GM21526 (cell line): ENCODE measurements at regions not wholly inside any gene's neighbourhood (a gene's known extent, or its start where the extent isn't known, plus 50 kb on each side); places are given as distances from the start of the nearest gene placed in this dataset.

Experiments
- ATAC-seq: cut with Tn5 transposase; IDR thresholded peaks from one replicate; pipeline ENCODE4 v1.9.1; 2021; ENCODE audit warnings: moderate library complexity; ENCODE audit not compliant: unreplicated experiment, low FRiP score

- ATAC-seq: no peak
Measured at GRCh38 chr4:137694138-137694537, 161.8 kb upstream of the PCDH18 start.

- no peak for ATAC-seq
Measured at GRCh38 chr4:137693641-137694040, 161.3 kb upstream of the PCDH18 start.

GRCh38 chr4:137692205-137692604 lies 159.9 kb upstream of the PCDH18 start:
- no peak for ATAC-seq

- ATAC-seq: no peak
Measured at GRCh38 chr4:137688651-137689050, 156.4 kb upstream of the PCDH18 start.

- no peak for ATAC-seq
Measured at GRCh38 chr4:137685357-137685756, 153.1 kb upstream of the PCDH18 start.

GRCh38 chr4:137681081-137681480 lies 148.8 kb upstream of the PCDH18 start:
- no peak for ATAC-seq

- ATAC-seq: no peak
Measured at GRCh38 chr4:137678796-137679195, 146.5 kb upstream of the PCDH18 start.

- ATAC-seq: no peak
Measured at GRCh38 chr4:137677863-137678262, 145.6 kb upstream of the PCDH18 start.

GRCh38 chr4:137676357-137676998 lies 144.2 kb upstream of the PCDH18 start:
- ATAC-seq: no peak

- ATAC-seq: no peak
Measured at GRCh38 chr4:137674066-137674465, 141.8 kb upstream of the PCDH18 start.

- no peak for ATAC-seq
Measured at GRCh38 chr4:137668885-137669545, 136.7 kb upstream of the PCDH18 start.

- no peak for ATAC-seq
Measured at GRCh38 chr4:137664416-137664815, 132.1 kb upstream of the PCDH18 start.

GRCh38 chr4:137664046-137664387 lies 131.7 kb upstream of the PCDH18 start:
- ATAC-seq: no peak

- no peak for ATAC-seq
Measured at GRCh38 chr4:137663251-137664045, 131.2 kb upstream of the PCDH18 start.

GRCh38 chr4:137661693-137662092 lies 129.4 kb upstream of the PCDH18 start:
- no peak for ATAC-seq

GRCh38 chr4:137660211-137660610 lies 127.9 kb upstream of the PCDH18 start:
- no peak for ATAC-seq

- ATAC-seq: no peak
Measured at GRCh38 chr4:137659431-137659830, 127.1 kb upstream of the PCDH18 start.

- ATAC-seq: no peak
Measured at GRCh38 chr4:137656661-137657060, 124.4 kb upstream of the PCDH18 start.

- no peak for ATAC-seq
Measured at GRCh38 chr4:137655302-137655701, 123.0 kb upstream of the PCDH18 start.

- no peak for ATAC-seq
Measured at GRCh38 chr4:137651128-137651527, 118.8 kb upstream of the PCDH18 start.

GRCh38 chr4:137649711-137650450 lies 117.6 kb upstream of the PCDH18 start:
- ATAC-seq: no peak
